GM19467 (cell line): ENCODE measurements at regions not wholly inside any gene's neighbourhood (a gene's known extent, or its start where the extent isn't known, plus 50 kb on each side); places are given as distances from the start of the nearest gene placed in this dataset.

ENCODE experiments used
- ATAC-seq: cut with Tn5 transposase; IDR thresholded peaks from one replicate; pipeline ENCODE4 v1.9.1; 2021; ENCODE audit warnings: mild to moderate bottlenecking, moderate library complexity; ENCODE audit not compliant: unreplicated experiment

- no peak for ATAC-seq
Observed at GRCh38 chr4:176383273-176384077, 63.7 kb downstream of the SPCS3 start.

GRCh38 chr4:176385601-176386000 is 65.8 kb downstream of the SPCS3 start:
- no peak for ATAC-seq

- ATAC-seq = no peak
Observed at GRCh38 chr4:176387571-176387970, 67.8 kb downstream of the SPCS3 start.

GRCh38 chr4:176393306-176394013 is 73.7 kb downstream of the SPCS3 start:
- ATAC-seq = no peak

- no peak for ATAC-seq
Observed at GRCh38 chr4:176400816-176401461, 81.2 kb downstream of the SPCS3 start.

- no peak for ATAC-seq
Observed at GRCh38 chr4:176404621-176405020, 84.9 kb downstream of the SPCS3 start.

GRCh38 chr4:176406297-176406696 is 86.5 kb downstream of the SPCS3 start:
- no peak for ATAC-seq

- no peak for ATAC-seq
Observed at GRCh38 chr4:176406736-176407135, 87.0 kb downstream of the SPCS3 start.

GRCh38 chr4:176409627-176410026 is 89.9 kb downstream of the SPCS3 start:
- ATAC-seq = no peak

- ATAC-seq = no peak
Observed at GRCh38 chr4:176413171-176413570, 93.4 kb downstream of the SPCS3 start.

- ATAC-seq = no peak
Observed at GRCh38 chr4:176422001-176422400, 102.2 kb downstream of the SPCS3 start.

GRCh38 chr4:176422511-176422910 is 102.7 kb downstream of the SPCS3 start:
- no peak for ATAC-seq

GRCh38 chr4:176425035-176425434 is 105.3 kb downstream of the SPCS3 start:
- no peak for ATAC-seq

GRCh38 chr4:176432811-176433540 is 113.2 kb downstream of the SPCS3 start:
- ATAC-seq = no peak

GRCh38 chr4:176433983-176434382 is 114.2 kb downstream of the SPCS3 start:
- ATAC-seq = no peak

- no peak for ATAC-seq
Observed at GRCh38 chr4:176435901-176436292, 116.1 kb downstream of the SPCS3 start.

GRCh38 chr4:176436293-176436973 is 116.7 kb downstream of the SPCS3 start:
- no peak for ATAC-seq

GRCh38 chr4:176437756-176438155 is 118.0 kb downstream of the SPCS3 start:
- no peak for ATAC-seq

GRCh38 chr4:176438401-176438800 is 118.6 kb downstream of the SPCS3 start:
- ATAC-seq = no peak

GRCh38 chr4:176439611-176440010 is 119.8 kb downstream of the SPCS3 start:
- no peak for ATAC-seq

GRCh38 chr4:176440698-176441097 is 120.9 kb downstream of the SPCS3 start:
- ATAC-seq = no peak
